ENCODE measurements at regions not wholly inside any gene's neighbourhood (a gene's known extent, or its start where the extent isn't known, plus 50 kb on each side); places are given as distances from the start of the nearest gene placed in this dataset.

DNA sequence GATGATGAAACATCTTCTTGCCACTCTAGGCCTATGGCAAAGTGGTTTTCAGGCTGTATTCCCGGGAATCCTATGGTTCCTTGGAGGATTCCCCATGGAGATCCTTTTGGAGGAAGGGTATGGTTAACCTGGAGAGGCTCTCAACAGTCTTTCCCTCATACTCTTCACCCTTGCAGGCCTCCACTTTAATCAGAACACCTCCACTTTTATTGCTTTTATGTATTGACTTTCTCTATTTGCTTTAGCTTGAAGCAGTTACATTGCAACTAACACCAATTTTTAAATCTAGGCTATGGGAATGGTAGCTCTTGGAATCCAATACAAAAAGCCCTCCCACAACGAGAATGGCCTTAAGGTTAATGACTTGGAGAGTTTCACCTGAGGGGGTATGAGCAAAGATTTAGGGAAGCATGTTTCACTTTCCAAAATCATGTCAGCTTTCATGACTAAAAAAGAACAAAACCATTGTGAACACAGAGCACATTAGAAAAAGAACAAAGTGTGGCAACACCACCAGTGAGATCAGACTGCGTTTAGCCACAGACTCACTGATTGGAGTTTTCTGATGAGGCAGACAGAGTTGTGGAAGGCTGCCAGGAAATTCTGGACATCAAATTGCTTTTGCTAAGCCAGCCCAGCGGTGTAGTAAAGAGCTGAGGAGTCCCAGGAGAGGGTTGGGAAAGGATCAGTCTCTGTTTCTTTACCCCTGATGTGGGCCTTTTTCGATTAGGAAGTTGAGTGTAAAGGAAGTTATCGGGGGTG is 130.4 kb upstream of the BMPER start:
- TF ChIP-seq TAF1 (IDR thresholded peaks at IDR 0.05; ENCODE audit: borderline replicate concordance, insufficient read depth, low read length) (no peak), FOXP2 (optimal IDR thresholded peaks at IDR 0.05; ENCODE audit: borderline replicate concordance, extremely low read depth, extremely low read length, insufficient read depth) (no peak), SIN3A (IDR thresholded peaks at IDR 0.05; ENCODE audit: borderline replicate concordance, insufficient read depth, low read length) (no peak), POLR2AphosphoS5 (IDR thresholded peaks at IDR 0.05; ENCODE audit: low read depth, low read length) (no peak)
- TF ChIP-seq, protein P1, sequence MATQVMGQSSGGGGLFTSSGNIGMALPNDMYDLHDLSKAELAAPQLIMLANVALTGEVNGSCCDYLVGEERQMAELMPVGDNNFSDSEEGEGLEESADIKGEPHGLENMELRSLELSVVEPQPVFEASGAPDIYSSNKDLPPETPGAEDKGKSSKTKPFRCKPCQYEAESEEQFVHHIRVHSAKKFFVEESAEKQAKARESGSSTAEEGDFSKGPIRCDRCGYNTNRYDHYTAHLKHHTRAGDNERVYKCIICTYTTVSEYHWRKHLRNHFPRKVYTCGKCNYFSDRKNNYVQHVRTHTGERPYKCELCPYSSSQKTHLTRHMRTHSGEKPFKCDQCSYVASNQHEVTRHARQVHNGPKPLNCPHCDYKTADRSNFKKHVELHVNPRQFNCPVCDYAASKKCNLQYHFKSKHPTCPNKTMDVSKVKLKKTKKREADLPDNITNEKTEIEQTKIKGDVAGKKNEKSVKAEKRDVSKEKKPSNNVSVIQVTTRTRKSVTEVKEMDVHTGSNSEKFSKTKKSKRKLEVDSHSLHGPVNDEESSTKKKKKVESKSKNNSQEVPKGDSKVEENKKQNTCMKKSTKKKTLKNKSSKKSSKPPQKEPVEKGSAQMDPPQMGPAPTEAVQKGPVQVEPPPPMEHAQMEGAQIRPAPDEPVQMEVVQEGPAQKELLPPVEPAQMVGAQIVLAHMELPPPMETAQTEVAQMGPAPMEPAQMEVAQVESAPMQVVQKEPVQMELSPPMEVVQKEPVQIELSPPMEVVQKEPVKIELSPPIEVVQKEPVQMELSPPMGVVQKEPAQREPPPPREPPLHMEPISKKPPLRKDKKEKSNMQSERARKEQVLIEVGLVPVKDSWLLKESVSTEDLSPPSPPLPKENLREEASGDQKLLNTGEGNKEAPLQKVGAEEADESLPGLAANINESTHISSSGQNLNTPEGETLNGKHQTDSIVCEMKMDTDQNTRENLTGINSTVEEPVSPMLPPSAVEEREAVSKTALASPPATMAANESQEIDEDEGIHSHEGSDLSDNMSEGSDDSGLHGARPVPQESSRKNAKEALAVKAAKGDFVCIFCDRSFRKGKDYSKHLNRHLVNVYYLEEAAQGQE (IDR thresholded peaks at IDR 0.05; ENCODE audit: insufficient read depth in 1 of 2, low read depth in 2 of 2, low read length in 2 of 2): no peak

DNA sequence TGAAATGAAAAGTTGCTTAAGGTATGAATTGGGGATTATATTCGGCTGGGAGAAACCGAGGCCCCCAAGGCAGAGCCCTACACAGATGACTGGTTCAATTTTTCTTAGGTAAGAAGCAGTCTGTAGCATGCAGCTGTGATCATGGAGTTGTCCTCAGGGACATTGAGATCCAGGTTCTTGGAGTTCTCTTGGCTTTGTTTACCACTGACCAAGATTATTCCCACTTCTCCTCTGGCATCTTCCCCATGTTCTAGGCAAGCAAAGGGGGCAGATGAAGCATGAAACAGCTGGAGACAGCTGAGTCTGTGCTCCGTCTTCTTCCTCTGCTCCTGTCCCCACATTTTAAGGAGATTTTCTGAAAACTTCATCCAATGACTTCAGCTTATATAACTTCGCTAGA is 129.5 kb upstream of the BMPER start:
- TF ChIP-seq, protein P1 (IDR thresholded peaks at IDR 0.05; ENCODE audit: insufficient read depth in 1 of 2, low read depth in 2 of 2, low read length in 2 of 2): no peak
- no peak for TF ChIP-seq TAF1 (IDR thresholded peaks at IDR 0.05; ENCODE audit: borderline replicate concordance, insufficient read depth, low read length)
- no peak for TF ChIP-seq POLR2AphosphoS5 (IDR thresholded peaks at IDR 0.05; ENCODE audit: low read depth, low read length)
- TF ChIP-seq FOXP2 (optimal IDR thresholded peaks at IDR 0.05; ENCODE audit: borderline replicate concordance, extremely low read depth, extremely low read length, insufficient read depth): no peak
- TF ChIP-seq SIN3A (IDR thresholded peaks at IDR 0.05; ENCODE audit: borderline replicate concordance, insufficient read depth, low read length): no peak

DNA sequence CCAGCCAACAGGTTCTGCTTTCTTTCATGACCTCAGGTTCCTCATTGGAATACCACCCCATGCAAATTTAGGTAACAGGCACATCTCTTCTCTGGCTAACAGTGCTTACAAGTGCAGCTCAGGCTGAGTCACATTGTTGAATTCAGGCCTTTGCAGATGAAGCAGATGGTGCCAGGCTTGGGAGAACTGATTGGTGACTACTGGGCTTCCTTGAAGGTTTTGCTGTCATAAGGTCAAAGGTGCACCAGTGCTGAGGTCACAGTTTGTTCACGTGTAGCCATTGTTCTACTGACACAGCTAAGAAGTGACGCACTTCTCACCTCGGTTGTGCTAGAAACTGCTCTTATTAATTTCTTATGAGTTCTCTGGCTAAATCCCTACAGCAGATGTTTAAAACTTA is 128.6 kb upstream of the BMPER start:
- TF ChIP-seq TAF1 (IDR thresholded peaks at IDR 0.05; ENCODE audit: borderline replicate concordance, insufficient read depth, low read length) (no peak), SIN3A (IDR thresholded peaks at IDR 0.05; ENCODE audit: borderline replicate concordance, insufficient read depth, low read length) (no peak), POLR2AphosphoS5 (IDR thresholded peaks at IDR 0.05; ENCODE audit: low read depth, low read length) (no peak), FOXP2 (optimal IDR thresholded peaks at IDR 0.05; ENCODE audit: borderline replicate concordance, extremely low read depth, extremely low read length, insufficient read depth) (no peak)
- TF ChIP-seq, protein P1 (IDR thresholded peaks at IDR 0.05; ENCODE audit: insufficient read depth in 1 of 2, low read depth in 2 of 2, low read length in 2 of 2): no peak

DNA sequence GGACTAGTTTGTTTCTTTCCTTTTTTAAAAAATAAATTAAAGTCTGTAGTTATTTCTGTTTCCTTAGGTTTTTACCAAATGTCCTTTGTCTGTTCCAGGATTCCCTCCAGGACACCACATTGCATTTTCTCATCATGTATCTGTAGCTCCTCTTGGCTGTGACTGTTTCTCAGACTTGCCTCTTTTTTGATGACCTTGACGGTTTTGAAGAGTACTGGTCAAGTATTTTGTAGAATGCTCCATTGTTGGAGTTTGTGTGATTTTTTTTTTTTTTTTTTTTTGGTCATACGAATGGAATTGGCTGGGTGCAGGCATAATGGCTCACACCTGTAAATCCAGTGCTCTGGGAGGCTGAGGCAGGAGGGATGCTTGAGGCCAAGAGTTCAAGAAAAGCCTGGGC is 127.1 kb upstream of the BMPER start:
- no peak for TF ChIP-seq FOXP2 (optimal IDR thresholded peaks at IDR 0.05; ENCODE audit: borderline replicate concordance, extremely low read depth, extremely low read length, insufficient read depth)
- no peak for TF ChIP-seq POLR2AphosphoS5 (IDR thresholded peaks at IDR 0.05; ENCODE audit: low read depth, low read length)
- no peak for TF ChIP-seq TAF1 (IDR thresholded peaks at IDR 0.05; ENCODE audit: borderline replicate concordance, insufficient read depth, low read length)
- TF ChIP-seq, protein P1 (IDR thresholded peaks at IDR 0.05; ENCODE audit: insufficient read depth in 1 of 2, low read depth in 2 of 2, low read length in 2 of 2): no peak
- no peak for TF ChIP-seq SIN3A (IDR thresholded peaks at IDR 0.05; ENCODE audit: borderline replicate concordance, insufficient read depth, low read length)

Data from PFSK-1 (cell line).